Activated CD4-positive, alpha-beta T cell treated with anti-CD3 and anti-CD28 coated beads, Interleukin-2, amount 50 U/mL, for 48 hours (primary cell): ENCODE measurements at regions not wholly inside any gene's neighbourhood (a gene's known extent, or its start where the extent isn't known, plus 50 kb on each side); places are given as distances from the start of the nearest gene placed in this dataset.
"Not testable (repeated sequence)": the region's sequence is repeated elsewhere in the genome, so short reads cannot be mapped to it uniquely, and the experiment has no call there.

Source experiments
- DNase-seq, 2 experiments: peaks; one replicate each; pipeline ENCODE4 v3.0.0-alpha.2; 2020

GRCh38 chr13:65342541-65343337 lies 1887.4 kb downstream of the PCDH9 start:
- DNase-seq = no peak

- no peak for DNase-seq
Observed at GRCh38 chr13:65339241-65339640, 1890.9 kb downstream of the PCDH9 start.

DNA sequence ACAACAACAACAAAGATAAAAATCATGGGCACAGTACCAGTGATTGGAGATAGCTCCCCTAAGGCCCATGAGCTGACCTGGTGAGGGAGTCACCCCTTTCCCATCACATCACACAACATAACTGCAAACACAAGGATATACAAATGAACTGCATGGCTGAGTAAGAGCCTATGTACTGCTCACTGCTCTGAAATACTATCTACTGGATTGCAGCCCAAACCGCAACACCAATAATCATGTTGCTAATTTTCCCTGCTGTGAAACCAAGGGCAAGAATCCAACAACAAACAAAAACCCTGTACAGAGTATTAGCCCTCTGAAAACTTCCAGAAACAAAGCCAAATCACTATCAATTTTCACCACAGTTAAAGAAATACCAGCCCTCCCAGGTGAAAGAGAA lies 1893.2 kb downstream of the PCDH9 start:
- no peak for DNase-seq

DNA sequence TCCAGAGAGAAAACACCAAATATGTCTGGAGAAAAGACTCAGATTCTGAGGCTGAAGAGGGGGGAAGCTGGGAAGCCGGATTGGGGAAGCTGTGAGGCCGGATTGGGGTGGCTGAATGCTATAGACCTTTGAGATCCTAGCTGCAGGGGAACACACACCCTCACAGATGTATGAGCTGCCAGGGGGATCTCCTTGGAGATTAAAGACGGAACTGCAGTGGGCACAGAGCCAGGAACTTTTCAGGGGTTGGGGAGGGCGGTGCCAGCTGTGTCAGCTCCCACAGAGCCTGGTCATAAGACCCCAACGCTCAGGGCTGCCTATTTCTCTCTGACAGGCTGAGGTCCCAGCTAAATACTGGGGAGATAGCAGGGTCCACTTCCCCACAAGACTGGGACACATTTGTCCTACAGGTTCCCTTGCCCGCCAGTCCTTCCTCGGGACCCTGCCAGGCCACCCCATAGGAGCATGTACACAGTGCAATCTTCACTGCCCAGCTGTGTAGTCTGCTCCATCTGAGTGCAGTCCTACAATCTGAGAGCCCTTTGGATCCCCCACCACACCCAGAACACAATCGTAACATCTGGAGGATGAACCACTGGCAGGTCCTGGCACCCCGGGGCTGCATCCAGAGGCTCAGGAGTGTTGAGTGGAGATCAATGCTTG lies 1893.9 kb downstream of the PCDH9 start:
- no peak for DNase-seq

DNA sequence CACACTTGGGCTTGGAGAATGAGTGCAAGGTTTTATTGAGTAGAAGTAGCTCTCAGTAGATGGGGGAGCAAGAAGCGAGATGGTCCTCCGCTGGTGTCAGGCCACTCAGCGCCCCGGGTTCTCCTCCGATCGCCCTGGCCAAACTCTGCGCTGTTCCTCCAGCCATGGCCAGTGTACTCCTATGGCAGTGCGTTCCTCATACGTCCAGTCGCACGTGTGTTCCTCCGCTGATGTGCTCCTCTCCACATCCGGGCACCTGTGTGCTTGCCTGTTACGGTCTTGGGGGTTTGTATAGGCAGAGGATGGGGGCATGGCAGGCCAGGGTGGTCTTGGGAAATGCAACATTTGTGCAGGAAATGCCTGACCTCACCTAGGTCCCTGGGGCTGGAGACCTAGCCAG lies 1899.4 kb downstream of the PCDH9 start:
- no peak for DNase-seq

- DNase-seq = no peak
Observed at GRCh38 chr13:65330287-65330686, 1899.8 kb downstream of the PCDH9 start.

DNA sequence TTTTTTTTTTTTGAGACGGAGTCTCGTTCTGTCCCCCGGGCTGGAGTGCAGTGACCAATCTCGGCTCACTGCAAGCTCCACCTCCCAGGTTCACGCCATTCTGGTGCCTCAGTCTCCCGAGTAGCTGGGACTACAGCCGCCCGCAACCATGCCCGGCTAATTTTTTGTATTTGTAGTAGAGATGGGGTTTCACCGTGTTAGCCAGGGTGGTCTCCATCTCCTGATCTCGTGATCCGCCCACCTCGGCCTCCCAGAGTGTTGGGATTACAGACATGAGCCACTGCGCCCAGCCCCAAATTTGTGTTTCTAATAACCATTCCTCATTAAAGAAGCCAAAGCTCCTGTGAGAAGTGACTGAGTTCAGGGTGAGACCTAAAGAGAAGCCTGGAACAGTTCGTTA lies 1906.9 kb downstream of the PCDH9 start:
- DNase-seq = not testable (repeated sequence)

GRCh38 chr13:65321423-65321822 lies 1908.7 kb downstream of the PCDH9 start:
- DNase-seq = not testable (repeated sequence)

GRCh38 chr13:65314008-65314407 lies 1916.1 kb downstream of the PCDH9 start:
- no peak for DNase-seq

DNA sequence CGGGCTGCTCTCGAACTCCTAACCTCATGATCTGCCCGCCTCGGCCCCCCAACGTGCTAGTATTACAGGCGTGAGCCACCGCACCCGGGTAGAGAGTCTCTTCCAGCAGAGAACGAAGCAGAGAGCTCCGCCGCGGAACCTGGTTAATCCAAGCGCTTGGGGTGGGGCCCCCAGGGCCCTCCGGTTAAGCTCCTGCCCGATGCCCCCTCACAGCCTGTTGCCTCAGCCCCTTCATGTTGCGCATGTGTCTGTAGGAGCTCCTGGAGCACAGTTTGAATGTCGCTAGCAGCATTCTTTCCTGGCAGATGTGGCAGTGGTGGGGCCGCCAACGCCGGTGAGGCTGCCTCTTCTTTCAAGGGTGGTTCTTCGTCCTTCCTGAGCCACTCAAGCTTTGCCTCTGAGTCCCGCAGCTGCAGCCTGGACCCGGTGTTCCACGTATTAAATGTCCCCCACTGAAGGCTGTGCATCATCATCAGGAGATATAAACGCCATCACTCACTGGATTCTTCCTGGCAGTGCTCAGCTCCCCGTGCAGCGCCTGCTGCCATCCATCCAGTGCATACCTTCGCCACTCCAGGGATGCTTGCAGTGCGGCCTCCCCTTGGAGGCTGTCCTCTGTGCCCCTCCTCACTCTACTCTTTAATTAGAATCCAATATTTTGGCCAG lies 1919.3 kb downstream of the PCDH9 start:
- DNase-seq = no peak

DNA sequence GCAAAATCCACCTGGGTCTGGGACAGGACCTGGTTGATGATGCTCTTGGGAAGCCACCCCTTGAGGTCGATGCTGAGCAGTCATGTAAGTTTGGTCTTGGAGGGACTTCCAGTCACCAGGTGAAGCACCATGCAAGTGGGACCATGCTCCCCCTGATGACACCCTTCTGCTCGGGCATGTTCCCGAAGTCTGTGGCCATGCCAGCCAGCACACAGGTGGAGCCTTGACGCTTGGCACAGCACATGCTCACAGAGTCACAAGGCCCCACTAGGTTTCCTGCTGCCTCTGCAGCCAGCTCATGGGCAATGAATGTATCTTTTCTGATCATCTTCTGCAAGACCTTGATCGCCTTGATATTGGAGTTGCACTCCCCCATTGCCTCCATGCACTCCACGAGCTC lies 1920.2 kb downstream of the PCDH9 start:
- no peak for DNase-seq

GRCh38 chr13:65308729-65309128 lies 1921.4 kb downstream of the PCDH9 start:
- not testable (repeated sequence) for DNase-seq

DNA sequence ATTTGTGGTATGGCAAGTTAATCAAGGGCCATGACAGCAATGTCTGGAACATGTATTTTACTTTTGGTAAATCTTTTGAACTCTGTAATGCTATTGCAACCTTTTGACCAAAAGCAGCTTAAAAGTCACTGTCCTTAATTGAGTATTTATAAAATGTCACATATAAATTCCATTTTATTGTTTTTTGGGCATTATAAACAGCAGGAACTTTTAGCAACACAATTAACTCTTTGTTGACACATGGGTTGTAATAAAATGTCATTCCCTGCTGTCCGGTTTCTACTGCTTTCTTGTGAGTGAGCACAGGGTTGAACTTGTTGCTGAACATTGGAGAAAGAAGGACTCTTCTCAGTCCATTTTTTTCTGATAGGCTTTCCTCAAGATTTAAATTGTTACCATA lies 1923.1 kb downstream of the PCDH9 start:
- no peak for DNase-seq

GRCh38 chr13:65302691-65303090 lies 1927.4 kb downstream of the PCDH9 start:
- DNase-seq = no peak

DNA sequence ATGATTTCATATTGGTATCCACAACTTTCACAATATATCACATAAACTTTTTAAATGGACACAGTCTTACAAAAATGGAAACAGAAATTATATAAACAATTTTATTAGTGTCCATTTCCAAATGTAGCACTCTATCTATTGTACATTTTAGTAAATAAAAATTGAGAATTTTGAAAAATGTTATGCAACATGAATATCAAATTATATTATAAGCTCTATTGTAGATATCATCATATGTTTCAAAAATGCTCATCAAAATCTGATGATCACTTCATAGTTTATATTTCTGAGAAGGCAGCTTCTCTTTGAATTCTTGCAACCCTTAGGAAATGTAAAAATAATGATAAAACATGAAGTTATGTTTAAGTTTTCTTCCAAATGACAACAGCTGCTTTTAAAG lies 1928.6 kb downstream of the PCDH9 start:
- DNase-seq = no peak

DNA sequence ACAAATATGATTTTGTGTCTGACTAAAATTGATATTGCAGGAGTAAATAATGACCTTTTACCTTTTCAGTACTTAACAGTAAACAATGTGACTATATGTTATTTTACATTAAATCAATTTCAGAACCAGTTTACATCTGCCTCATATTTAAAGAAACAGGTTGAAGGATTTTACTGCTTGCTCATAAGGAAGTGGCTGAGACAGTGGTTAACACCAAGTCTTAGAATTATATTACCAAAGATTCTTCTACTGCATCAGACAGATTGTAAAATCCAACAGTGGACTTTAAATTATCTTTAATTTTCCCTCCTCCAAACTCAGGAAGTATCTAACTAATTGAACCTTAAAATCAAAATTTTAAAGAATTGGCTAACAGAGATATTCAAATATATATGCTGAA lies 1929.9 kb downstream of the PCDH9 start:
- DNase-seq = no peak

DNA sequence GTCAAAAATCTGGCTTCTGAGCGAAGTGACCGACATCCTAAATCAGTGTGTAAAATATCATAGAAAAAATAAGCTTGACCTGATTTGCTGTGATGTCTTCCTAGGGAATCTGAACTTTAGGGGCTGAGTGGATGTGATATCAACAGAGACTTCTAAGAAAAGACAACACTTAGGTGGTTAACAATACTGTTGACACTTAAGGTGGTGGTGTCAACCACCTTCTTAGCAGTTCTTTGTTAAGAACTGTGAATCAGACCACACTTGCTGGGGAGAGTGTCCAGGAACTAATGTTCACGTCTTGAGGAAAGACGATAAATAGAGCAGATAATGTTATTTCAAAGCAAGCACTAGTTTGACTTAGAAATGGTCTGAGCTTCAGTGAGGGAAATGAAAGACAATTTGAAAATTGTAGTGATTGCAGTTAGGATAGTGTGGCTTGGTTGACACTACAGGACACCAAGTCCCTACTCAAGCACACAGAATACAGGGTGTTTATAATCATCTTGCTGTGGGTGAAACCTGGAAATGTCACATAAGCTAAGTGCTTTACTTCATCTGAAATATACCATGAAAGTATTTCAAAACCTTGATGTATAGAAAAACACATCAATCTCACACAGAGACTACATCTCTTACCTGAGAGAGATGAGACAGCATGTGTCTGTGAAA lies 1936.5 kb downstream of the PCDH9 start:
- DNase-seq = no peak

GRCh38 chr13:65292488-65292901 lies 1937.6 kb downstream of the PCDH9 start:
- DNase-seq = no peak

GRCh38 chr13:65287405-65287804 lies 1942.7 kb downstream of the PCDH9 start:
- no peak for DNase-seq

- no peak for DNase-seq
Observed at GRCh38 chr13:65275838-65276630, 1954.1 kb downstream of the PCDH9 start.

GRCh38 chr13:65275108-65275507 lies 1955.0 kb downstream of the PCDH9 start:
- DNase-seq = no peak

GRCh38 chr13:65273811-65274420 lies 1956.2 kb downstream of the PCDH9 start:
- DNase-seq = not testable (repeated sequence)
